HuH-7 (cell line): ENCODE measurements at regions not wholly inside any gene's neighbourhood (a gene's known extent, or its start where the extent isn't known, plus 50 kb on each side); places are given as distances from the start of the nearest gene placed in this dataset.
A peak's percentile ranks its signal among the peaks of the same experiment; 100 is the strongest.
"Not testable (repeated sequence)": the region's sequence is repeated elsewhere in the genome, so short reads cannot be mapped to it uniquely, and the experiment has no call there.

Source experiments
- DNase-seq: peaks from one replicate; pipeline ENCODE4 v3.0.0; 2011; ENCODE audit warnings: low spot score

- DNase-seq = no peak
These were observed 151.9 kb upstream of the ATF7IP start for GRCh38 chr12:14213542-14213941.

- DNase-seq = no peak
These were observed 151.0 kb upstream of the ATF7IP start for GRCh38 chr12:14214495-14214894.

GRCh38 chr12:14215949-14216348 is 149.5 kb upstream of the ATF7IP start:
- not testable (repeated sequence) for DNase-seq

- DNase-seq = no peak
These were observed 148.8 kb upstream of the ATF7IP start for GRCh38 chr12:14216405-14217294.

- no peak for DNase-seq
These were observed 146.3 kb upstream of the ATF7IP start for GRCh38 chr12:14219156-14219555.

GRCh38 chr12:14219670-14220069 is 145.8 kb upstream of the ATF7IP start:
- DNase-seq = not testable (repeated sequence)

GRCh38 chr12:14225064-14225463 is 140.4 kb upstream of the ATF7IP start:
- no peak for DNase-seq

- DNase-seq = not testable (repeated sequence)
These were observed 130.3 kb upstream of the ATF7IP start for GRCh38 chr12:14235176-14235575.

- not testable (repeated sequence) for DNase-seq
These were observed 128.8 kb upstream of the ATF7IP start for GRCh38 chr12:14236641-14237040.

GRCh38 chr12:14238221-14238792 is 127.2 kb upstream of the ATF7IP start:
- no peak for DNase-seq

- peak; percentile 78 for DNase-seq
These were observed 126.0 kb upstream of the ATF7IP start for GRCh38 chr12:14239350-14239934.

- no peak for DNase-seq
These were observed 125.3 kb upstream of the ATF7IP start for GRCh38 chr12:14239935-14240872.

GRCh38 chr12:14240873-14241220 is 124.6 kb upstream of the ATF7IP start:
- no peak for DNase-seq

- not testable (repeated sequence) for DNase-seq
These were observed 122.7 kb upstream of the ATF7IP start for GRCh38 chr12:14242825-14243224.

- DNase-seq = no peak
These were observed 121.5 kb upstream of the ATF7IP start for GRCh38 chr12:14243941-14244340.

GRCh38 chr12:14244876-14245669 is 120.4 kb upstream of the ATF7IP start:
- DNase-seq = no peak

- DNase-seq = no peak
These were observed 118.3 kb upstream of the ATF7IP start for GRCh38 chr12:14247166-14247565.

GRCh38 chr12:14249368-14249767 is 116.1 kb upstream of the ATF7IP start:
- DNase-seq = no peak

- DNase-seq = no peak
These were observed 112.8 kb upstream of the ATF7IP start for GRCh38 chr12:14252697-14253096.

GRCh38 chr12:14253496-14253895 is 112.0 kb upstream of the ATF7IP start:
- DNase-seq = no peak

- DNase-seq = no peak
These were observed 110.7 kb upstream of the ATF7IP start for GRCh38 chr12:14254781-14255180.
